Pulmonary artery endothelial cell (primary cell): ENCODE measurements at regions not wholly inside any gene's neighbourhood (a gene's known extent, or its start where the extent isn't known, plus 50 kb on each side); places are given as distances from the start of the nearest gene placed in this dataset.
"Not testable (repeated sequence)": the region's sequence is repeated elsewhere in the genome, so short reads cannot be mapped to it uniquely, and the experiment has no call there.

Source experiments
- DNase-seq: peaks from one replicate; pipeline ENCODE4 v3.0.0-alpha.2; 2011; ENCODE audit warnings: low read depth, low spot score

GRCh38 chr12:124386661-124387527 lies 92.0 kb downstream of the RFLNA start:
- DNase-seq, result no peak

GRCh38 chr12:124386059-124386458 lies 91.2 kb downstream of the RFLNA start:
- no peak for DNase-seq

GRCh38 chr12:124385219-124385969 lies 90.5 kb downstream of the RFLNA start:
- DNase-seq, result no peak

GRCh38 chr12:124384299-124384894 lies 89.5 kb downstream of the RFLNA start:
- DNase-seq, result no peak

GRCh38 chr12:124383028-124383427 lies 88.1 kb downstream of the RFLNA start:
- no peak for DNase-seq

GRCh38 chr12:124381456-124382296 lies 86.8 kb downstream of the RFLNA start:
- DNase-seq, result peak; percentile 73

GRCh38 chr12:124380796-124381455 lies 86.0 kb downstream of the RFLNA start:
- DNase-seq, result no peak

- peak; percentile 82 for DNase-seq
Measured at GRCh38 chr12:124379938-124380754, 85.3 kb downstream of the RFLNA start.

GRCh38 chr12:124379379-124379937 lies 84.6 kb downstream of the RFLNA start:
- DNase-seq, result no peak

- DNase-seq, result no peak
Measured at GRCh38 chr12:124378926-124379325, 84.0 kb downstream of the RFLNA start.

GRCh38 chr12:124377981-124378509 lies 83.2 kb downstream of the RFLNA start:
- no peak for DNase-seq

- no peak for DNase-seq
Measured at GRCh38 chr12:124376435-124376834, 81.5 kb downstream of the RFLNA start.

- no peak for DNase-seq
Measured at GRCh38 chr12:124375789-124376175, 80.9 kb downstream of the RFLNA start.

- no peak for DNase-seq
Measured at GRCh38 chr12:124375141-124375788, 80.4 kb downstream of the RFLNA start.

GRCh38 chr12:124374567-124374966 lies 79.7 kb downstream of the RFLNA start:
- no peak for DNase-seq

- no peak for DNase-seq
Measured at GRCh38 chr12:124374147-124374546, 79.3 kb downstream of the RFLNA start.

- not testable (repeated sequence) for DNase-seq
Measured at GRCh38 chr12:124373701-124374100, 78.8 kb downstream of the RFLNA start.

- no peak for DNase-seq
Measured at GRCh38 chr12:124372831-124373230, 77.9 kb downstream of the RFLNA start.
